Gastroesophageal sphincter (tissue), 4 donors: ENCODE measurements at regions not wholly inside any gene's neighbourhood (a gene's known extent, or its start where the extent isn't known, plus 50 kb on each side); places are given as distances from the start of the nearest gene placed in this dataset.
A peak's percentile ranks its signal among the peaks of the same experiment; 100 is the strongest.

ENCODE experiments used
- ATAC-seq: fragments of 150-250 bp; one replicate; pipeline ENCODE4 v1.9.1; 2016; ENCODE audit warnings: mild to moderate bottlenecking, moderate library complexity
- H3K27ac ChIP-seq, 4 donors: fragments of 200-600 bp; sonication (generic) in 3 of 4; 1 replicate in 3 of 4; 2 replicates in 1 of 4; pipeline ENCODE4 v1.5.1; 2016 to 2019
- H3K27me3 ChIP-seq: fragments of 200-600 bp; sonication (generic); one replicate; pipeline ENCODE4 v1.5.1; 2019
- H3K36me3 ChIP-seq, 2 donors: fragments of 200-600 bp; sonication (generic); one replicate each; pipeline ENCODE4 v1.5.1; 2019; ENCODE audit warnings: control low read depth in 1 of 2
- H3K4me1 ChIP-seq, 3 donors: fragments of 200-600 bp; sonication (generic); 1 replicate in 2 of 3; 2 replicates in 1 of 3; pipeline ENCODE4 v1.5.1; 2016 to 2019; ENCODE audit warnings: control low read depth in 2 of 3
- H3K4me3 ChIP-seq, 2 donors: fragments of 200-600 bp; sonication (generic); one replicate each; pipeline ENCODE4 v1.5.1; 2019; ENCODE audit warnings: mild to moderate bottlenecking in 1 of 2, moderate library complexity in 1 of 2
- H3K9me3 ChIP-seq, 3 donors: fragments of 200-600 bp; sonication (generic); one replicate each; pipeline ENCODE4 v1.5.1; 2017 to 2019; ENCODE audit warnings: control low read depth in 2 of 3
- EP300 ChIP-seq: sonication (generic); formaldehyde crosslinking; IDR thresholded peaks from one replicate; pipeline ENCODE4 v1.6.1; 2017; ENCODE audit warnings: antibody characterized with exemption, mild to moderate bottlenecking
- POLR2A ChIP-seq, 2 donors: fragments of 450-650 bp; IDR thresholded peaks; one replicate each; pipeline ENCODE4 v1.6.1; 2017; ENCODE audit warnings: antibody characterized with exemption in 2 of 2, mild to moderate bottlenecking in 2 of 2, moderate library complexity in 1 of 2
- POLR2AphosphoS5 ChIP-seq: sonication (generic); formaldehyde crosslinking; IDR thresholded peaks from one replicate; pipeline ENCODE4 v1.6.1; 2017; ENCODE audit warnings: antibody characterized with exemption
- WGBS, 2 donors: methylation state at CpG; one replicate each; pipeline ENCODE4 v1.1.5; 2018; ENCODE audit warnings: low coverage in 1 of 2; 5-methylcytosine and 5-hydroxymethylcytosine counted together
- TF ChIP-seq, protein P1 (sequence below), 4 experiments: fragments of 200-600 bp in 2 of 4; fragments of 450-650 bp in 2 of 4; sonication (generic) in 1 of 4; IDR thresholded peaks; one replicate each; pipeline ENCODE4 v1.5.1; 2017 to 2019; ENCODE audit warnings: antibody characterized with exemption in 4 of 4, mild to moderate bottlenecking in 2 of 4, moderate library complexity in 2 of 4

DNA sequence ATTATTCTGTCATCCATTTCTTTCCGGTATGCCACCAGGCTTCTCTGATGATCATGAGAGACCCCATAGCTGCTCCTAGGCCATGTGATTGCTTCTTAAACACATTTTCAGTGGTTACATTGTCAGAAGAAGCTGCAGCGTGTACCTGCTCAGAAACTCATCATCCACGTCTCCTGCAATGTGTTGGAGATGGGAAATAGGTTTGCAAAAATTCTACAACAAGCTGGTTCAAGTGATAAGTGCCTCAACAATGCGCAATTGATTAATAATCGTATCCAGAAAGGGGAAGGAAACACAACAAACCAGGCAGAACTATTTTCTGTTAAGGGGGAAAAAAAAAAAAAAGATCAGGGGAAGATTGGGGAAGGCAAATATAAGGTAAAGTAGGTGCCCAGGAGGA, 75.7 kb upstream of the THUMPD2 start:
- no peak overlapping the region for H3K4me3 ChIP-seq
- H3K9me3 ChIP-seq, result no peaks in the 10 kb centered on the region
- no peak overlapping the region for H3K27ac ChIP-seq
- H3K4me1 ChIP-seq, result peaks cover 4 to 13% (median 10%) of the 10 kb centered on the region in 3 donors
- ATAC-seq, result no peak
- H3K36me3 ChIP-seq, result no peaks in the 10 kb centered on the region
- WGBS, 2 donors, result 76 to 86% methylated on average over 1 to 5 of the region's 5 CpGs
- H3K27me3 ChIP-seq, result no peaks in the 10 kb centered on the region
- TF ChIP-seq POLR2AphosphoS5 (no peak), EP300 (no peak), POLR2A (IDR thresholded peaks at IDR 0.05) (no peak)
- TF ChIP-seq, protein P1, sequence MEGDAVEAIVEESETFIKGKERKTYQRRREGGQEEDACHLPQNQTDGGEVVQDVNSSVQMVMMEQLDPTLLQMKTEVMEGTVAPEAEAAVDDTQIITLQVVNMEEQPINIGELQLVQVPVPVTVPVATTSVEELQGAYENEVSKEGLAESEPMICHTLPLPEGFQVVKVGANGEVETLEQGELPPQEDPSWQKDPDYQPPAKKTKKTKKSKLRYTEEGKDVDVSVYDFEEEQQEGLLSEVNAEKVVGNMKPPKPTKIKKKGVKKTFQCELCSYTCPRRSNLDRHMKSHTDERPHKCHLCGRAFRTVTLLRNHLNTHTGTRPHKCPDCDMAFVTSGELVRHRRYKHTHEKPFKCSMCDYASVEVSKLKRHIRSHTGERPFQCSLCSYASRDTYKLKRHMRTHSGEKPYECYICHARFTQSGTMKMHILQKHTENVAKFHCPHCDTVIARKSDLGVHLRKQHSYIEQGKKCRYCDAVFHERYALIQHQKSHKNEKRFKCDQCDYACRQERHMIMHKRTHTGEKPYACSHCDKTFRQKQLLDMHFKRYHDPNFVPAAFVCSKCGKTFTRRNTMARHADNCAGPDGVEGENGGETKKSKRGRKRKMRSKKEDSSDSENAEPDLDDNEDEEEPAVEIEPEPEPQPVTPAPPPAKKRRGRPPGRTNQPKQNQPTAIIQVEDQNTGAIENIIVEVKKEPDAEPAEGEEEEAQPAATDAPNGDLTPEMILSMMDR (IDR thresholded peaks at IDR 0.05), result no peak

DNA sequence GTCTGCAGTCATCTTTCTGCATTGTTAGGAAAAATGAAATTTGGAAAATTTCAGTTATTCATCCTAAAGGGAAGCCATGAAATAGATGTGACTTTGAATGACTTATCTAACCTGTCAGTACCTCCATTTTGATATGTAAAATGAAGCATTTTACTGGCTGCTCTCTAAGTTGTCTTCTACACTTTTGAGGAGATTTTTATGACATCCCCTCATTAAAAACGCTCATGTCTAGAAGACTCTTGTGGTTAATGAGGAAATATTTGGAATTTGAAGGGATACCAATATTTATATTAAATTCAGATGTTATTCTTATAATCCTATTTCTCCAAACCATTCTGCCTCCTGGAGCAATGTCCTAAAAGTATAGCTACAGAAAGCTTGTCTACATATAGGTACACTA, 73.8 kb upstream of the THUMPD2 start:
- Histone ChIP-seq H3K4me3 (no peak overlapping the region), H3K4me1 (peaks cover 4 to 13% (median 10%) of the 10 kb centered on the region in 3 donors), H3K9me3 (no peaks in the 10 kb centered on the region), H3K36me3 (no peaks in the 10 kb centered on the region), H3K27me3 (no peaks in the 10 kb centered on the region), H3K27ac (no peak overlapping the region)
- WGBS, 2 donors, result 91 to 93% methylated on average over 1 of the region's 1 CpG
- TF ChIP-seq, protein P1 (IDR thresholded peaks at IDR 0.05), result no peak
- no peak for TF ChIP-seq POLR2A (IDR thresholded peaks at IDR 0.05)
- ATAC-seq, result no peak

DNA sequence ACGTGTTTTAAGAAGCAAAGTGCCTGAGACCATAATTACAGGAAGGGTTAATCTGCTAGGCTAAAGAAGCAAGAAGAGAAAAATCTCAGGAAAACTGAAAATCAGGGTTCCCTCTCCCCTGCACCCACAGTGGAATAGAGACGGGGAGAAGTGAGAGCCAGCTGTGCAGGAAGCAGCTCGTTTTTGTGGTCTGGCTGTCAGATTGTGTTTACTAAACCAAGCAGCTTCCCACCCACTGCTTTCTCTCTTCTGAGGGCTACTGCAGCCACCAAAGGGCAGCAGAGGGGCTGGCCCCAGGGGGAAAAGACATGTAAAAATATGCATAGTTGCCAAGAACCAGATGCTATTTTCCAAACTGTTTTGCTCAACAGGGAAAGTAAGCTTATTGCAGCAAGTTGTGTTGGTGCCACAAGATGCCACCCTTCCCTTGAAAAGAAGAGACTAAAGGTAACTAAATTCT, 72.6 kb upstream of the THUMPD2 start:
- TF ChIP-seq, protein P1 (IDR thresholded peaks at IDR 0.05), result no peak
- TF ChIP-seq POLR2A (IDR thresholded peaks at IDR 0.05) (no peak), POLR2AphosphoS5 (no peak), EP300 (no peak)
- 0% methylated on average over 3 of the region's 3 CpGs for WGBS, 2 donors
- no peaks in the 10 kb centered on the region for H3K9me3 ChIP-seq
- H3K27ac ChIP-seq, result peak overlapping the region in 1 of 4 donors; percentile 42
- no peak overlapping the region for H3K4me3 ChIP-seq
- H3K27me3 ChIP-seq, result no peaks in the 10 kb centered on the region
- no peak for ATAC-seq
- peaks cover 4 to 13% (median 10%) of the 10 kb centered on the region in 3 donors for H3K4me1 ChIP-seq
- no peaks in the 10 kb centered on the region for H3K36me3 ChIP-seq

DNA sequence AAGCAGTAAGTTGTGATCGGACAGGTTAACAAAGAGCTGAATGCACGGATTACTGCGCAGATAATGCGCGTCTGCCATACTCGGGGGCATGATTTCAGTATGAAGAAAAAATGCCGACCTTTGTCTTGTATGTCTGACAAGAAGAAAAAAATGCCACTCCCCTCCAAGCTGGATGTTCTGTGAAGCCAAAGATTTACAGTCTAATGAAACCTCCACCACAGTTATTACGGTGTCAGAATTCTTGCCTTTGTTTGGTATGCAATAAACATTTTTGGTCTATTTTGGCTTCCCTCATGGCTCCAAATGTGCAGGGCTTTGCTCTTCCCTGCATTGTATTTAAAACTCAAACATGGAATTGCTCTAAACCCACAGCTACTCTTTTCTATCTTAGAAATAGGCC, 72.2 kb upstream of the THUMPD2 start:
- no peak overlapping the region for H3K4me3 ChIP-seq

DNA sequence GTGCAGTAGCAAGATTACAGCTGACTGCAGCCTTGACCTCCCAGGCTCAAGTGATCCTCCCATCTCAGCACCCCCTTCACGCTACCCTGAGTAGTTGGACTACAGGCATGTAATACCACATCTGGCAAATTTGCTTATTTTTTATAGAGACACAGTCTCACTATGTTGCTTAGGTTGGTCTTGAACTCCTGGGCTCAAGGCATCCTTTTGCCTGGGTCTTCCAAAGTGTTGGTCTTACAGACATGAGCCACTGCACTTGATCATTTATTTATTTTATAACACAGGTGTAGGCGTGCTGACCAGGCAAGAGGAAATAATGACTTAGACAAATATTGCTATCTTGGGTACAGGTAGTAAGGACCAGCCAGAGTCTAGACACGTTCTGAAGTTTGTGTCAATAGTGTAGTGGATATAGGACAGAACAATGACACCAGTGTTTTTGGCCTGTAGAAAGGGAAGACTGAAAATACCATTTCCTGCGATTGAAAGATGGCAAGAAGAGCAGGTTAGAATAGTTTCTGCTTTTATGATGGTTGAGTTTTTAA, 71.0 kb upstream of the THUMPD2 start:
- no peaks in the 10 kb centered on the region for H3K27me3 ChIP-seq
- no peak overlapping the region for H3K4me3 ChIP-seq
- no peak overlapping the region for H3K27ac ChIP-seq
- TF ChIP-seq POLR2A (IDR thresholded peaks at IDR 0.05) (no peak), POLR2AphosphoS5 (no peak), EP300 (no peak)
- TF ChIP-seq, protein P1 (IDR thresholded peaks at IDR 0.05), result no peak
- no peaks in the 10 kb centered on the region for H3K9me3 ChIP-seq
- WGBS, 2 donors, result 77 to 79% methylated on average over 4 of the region's 4 CpGs
- no peaks in the 10 kb centered on the region for H3K36me3 ChIP-seq
- ATAC-seq, result no peak
- H3K4me1 ChIP-seq, result peaks cover 4 to 13% (median 10%) of the 10 kb centered on the region in 3 donors

More for the DNA sequence above, 72.2 kb upstream of the THUMPD2 start:
- ATAC-seq, result no peak
- H3K9me3 ChIP-seq, result no peaks in the 10 kb centered on the region
- no peaks in the 10 kb centered on the region for H3K27me3 ChIP-seq
- peaks cover 4 to 13% (median 10%) of the 10 kb centered on the region in 3 donors for H3K4me1 ChIP-seq
- no peaks in the 10 kb centered on the region for H3K36me3 ChIP-seq
- peak overlapping the region in 1 of 4 donors; percentile 42 for H3K27ac ChIP-seq
- TF ChIP-seq, protein P1 (IDR thresholded peaks at IDR 0.05), result no peak
- TF ChIP-seq POLR2A (IDR thresholded peaks at IDR 0.05) (no peak), EP300 (no peak), POLR2AphosphoS5 (no peak)
- 36 to 48% methylated on average over 8 of the region's 8 CpGs for WGBS, 2 donors
